Caco-2 (cell line): ENCODE measurements at regions not wholly inside any gene's neighbourhood (a gene's known extent, or its start where the extent isn't known, plus 50 kb on each side); places are given as distances from the start of the nearest gene placed in this dataset.

Experiments
- BruUV-seq: library from RNA; stranded (reverse); fragments of 400-500 nt; replicated peaks from 2 replicates; lab custom pipeline; 2021; lab: Mats Ljungman, UMichigan
- CTCF ChIA-PET: fragments of 300-600 bp; sonication (Branson Sonifier 250); formaldehyde crosslinking; loops from one replicate; lab custom pipeline; 2022; ENCODE audit warnings: antibody characterized with exemption; lab: Charles Lee
- POLR2A ChIA-PET: fragments of 300-600 bp; sonication (Branson Sonifier 250); formaldehyde crosslinking; loops from one replicate; lab custom pipeline; 2022; ENCODE audit warnings: antibody characterized with exemption; lab: Charles Lee
- DNase-seq, 2 experiments: peaks; one replicate each; pipeline versions ENCODE4 v3.0.0 to v3.0.0-alpha.2; 2020 to 2022
- H3K27me3 ChIP-seq: replicated peaks from 2 replicates; pipeline ENCODE4 v1.6.0; 2011; ENCODE audit warnings: low read length; ENCODE audit not compliant: control insufficient read depth, insufficient read depth
- H3K36me3 ChIP-seq: 2 replicates; pipeline ENCODE4 v1.5.1; 2011; ENCODE audit warnings: low read length; ENCODE audit not compliant: control insufficient read depth, insufficient read depth
- H3K4me1 ChIP-seq: fragments of 250-450 bp; sonication (Bioruptor Pico); 2 replicates; pipeline ENCODE4 v1.5.1; 2020; ENCODE audit warnings: mild to moderate bottlenecking
- H3K4me3 ChIP-seq: 2 replicates; pipeline ENCODE4 v1.5.1; 2011; ENCODE audit warnings: low read depth, mild to moderate bottlenecking, control low read depth, low read length
- H3K9me3 ChIP-seq: fragments of 250-450 bp; sonication (Bioruptor Pico); 2 replicates; pipeline ENCODE4 v1.5.1; 2020; ENCODE audit warnings: mild to moderate bottlenecking, moderate library complexity
- H3K27ac Mint-ChIP-seq: one replicate; pipeline ENCODE4 v1.8.0; 2022; ENCODE audit warnings: mixed read lengths; ENCODE audit not compliant: unreplicated experiment
- H3K27me3 Mint-ChIP-seq: one replicate; pipeline ENCODE4 v1.8.0; 2022; ENCODE audit warnings: mixed read lengths; ENCODE audit not compliant: insufficient read depth, unreplicated experiment
- H3K36me3 Mint-ChIP-seq: one replicate; pipeline ENCODE4 v1.8.0; 2022; ENCODE audit warnings: mild to moderate bottlenecking, mixed read lengths; ENCODE audit not compliant: insufficient read depth, unreplicated experiment
- H3K4me1 Mint-ChIP-seq: one replicate; pipeline ENCODE4 v1.8.0; 2022; ENCODE audit warnings: low read depth, mixed read lengths; ENCODE audit not compliant: unreplicated experiment
- H3K4me3 Mint-ChIP-seq: one replicate; pipeline ENCODE4 v1.8.0; 2022; ENCODE audit warnings: mild to moderate bottlenecking, moderate library complexity, mixed read lengths; ENCODE audit not compliant: unreplicated experiment
- H3K9me3 Mint-ChIP-seq: one replicate; pipeline ENCODE4 v1.8.0; 2022; ENCODE audit warnings: mixed read lengths; ENCODE audit not compliant: unreplicated experiment
- intact Hi-C: fragments of 100-400 bp; cut with micrococcal nuclease; formaldehyde crosslinking; loops from one replicate; pipeline ENCODE4 v1.10.0; 2022; ENCODE audit not compliant: unreplicated experiment
- TF ChIP-seq, protein P1 (sequence below), 2 experiments: fragments of 200-600 bp in 1 of 2; IDR thresholded peaks; 1 replicate in 1 of 2; 2 replicates in 1 of 2; pipeline versions ENCODE4 v1.5.1 to v1.8.0; 2011 to 2022; ENCODE audit warnings: antibody characterized with exemption in 1 of 2, control low read depth in 1 of 2, inconsistent platforms in 1 of 2, low read depth in 1 of 2, low read length in 1 of 2, mild to moderate bottlenecking in 1 of 2, moderate library complexity in 1 of 2; ENCODE audit not compliant: insufficient read depth in 1 of 2, severe bottlenecking in 1 of 2, unreplicated experiment in 1 of 2

DNA sequence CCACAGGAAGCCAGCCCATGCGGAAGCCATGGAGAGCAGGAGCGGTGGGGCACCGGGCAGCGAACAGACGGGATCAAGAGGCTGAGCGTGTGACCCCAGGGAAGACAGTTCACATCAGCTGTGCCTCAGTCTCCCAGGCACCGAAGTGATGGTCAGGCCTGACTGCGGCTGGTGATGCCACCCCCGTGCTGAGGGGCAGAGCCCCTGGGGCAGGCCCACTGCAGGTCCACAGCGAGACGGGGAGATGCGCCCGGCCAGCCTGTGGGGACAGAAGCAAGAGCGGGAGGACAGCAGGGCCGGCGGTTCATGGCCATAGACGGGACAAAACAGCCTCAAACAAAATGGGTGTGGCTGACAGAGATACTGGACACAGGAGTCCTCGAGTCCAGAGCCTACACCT lies 93.8 kb downstream of the RIPK4 start:
- POLR2A ChIA-PET: no interaction called here
- BruUV-seq: no TSS peak
- TF ChIP-seq, protein P1, sequence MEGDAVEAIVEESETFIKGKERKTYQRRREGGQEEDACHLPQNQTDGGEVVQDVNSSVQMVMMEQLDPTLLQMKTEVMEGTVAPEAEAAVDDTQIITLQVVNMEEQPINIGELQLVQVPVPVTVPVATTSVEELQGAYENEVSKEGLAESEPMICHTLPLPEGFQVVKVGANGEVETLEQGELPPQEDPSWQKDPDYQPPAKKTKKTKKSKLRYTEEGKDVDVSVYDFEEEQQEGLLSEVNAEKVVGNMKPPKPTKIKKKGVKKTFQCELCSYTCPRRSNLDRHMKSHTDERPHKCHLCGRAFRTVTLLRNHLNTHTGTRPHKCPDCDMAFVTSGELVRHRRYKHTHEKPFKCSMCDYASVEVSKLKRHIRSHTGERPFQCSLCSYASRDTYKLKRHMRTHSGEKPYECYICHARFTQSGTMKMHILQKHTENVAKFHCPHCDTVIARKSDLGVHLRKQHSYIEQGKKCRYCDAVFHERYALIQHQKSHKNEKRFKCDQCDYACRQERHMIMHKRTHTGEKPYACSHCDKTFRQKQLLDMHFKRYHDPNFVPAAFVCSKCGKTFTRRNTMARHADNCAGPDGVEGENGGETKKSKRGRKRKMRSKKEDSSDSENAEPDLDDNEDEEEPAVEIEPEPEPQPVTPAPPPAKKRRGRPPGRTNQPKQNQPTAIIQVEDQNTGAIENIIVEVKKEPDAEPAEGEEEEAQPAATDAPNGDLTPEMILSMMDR (IDR thresholded peaks at IDR 0.05; ENCODE audit: insufficient read depth in 1 of 2, low read depth in 1 of 2, low read length in 1 of 2, severe bottlenecking in 1 of 2, unreplicated experiment in 1 of 2): no peak

GRCh38 chr21:41672543-41672915 lies 94.3 kb downstream of the RIPK4 start:
- TF ChIP-seq, protein P1 (IDR thresholded peaks at IDR 0.05; ENCODE audit: insufficient read depth in 1 of 2, low read depth in 1 of 2, low read length in 1 of 2, severe bottlenecking in 1 of 2, unreplicated experiment in 1 of 2): no peak
- Mint-ChIP-seq H3K27me3 (no peaks in the 10 kb centered on the region), H3K4me1 (no peaks in the 10 kb centered on the region), H3K36me3 (no peaks in the 10 kb centered on the region), H3K27ac (no peak overlapping the region), H3K4me3 (no peak overlapping the region), H3K9me3 (no peaks in the 10 kb centered on the region)
- H3K36me3 ChIP-seq: no peaks in the 10 kb centered on the region
- no peak overlapping the region for H3K4me3 ChIP-seq
- ChIA-PET POLR2A (no interaction called here), CTCF (no interaction called here)
- BruUV-seq: no TSS peak
- DNase-seq: no peak
- H3K9me3 ChIP-seq: no peaks in the 10 kb centered on the region
- H3K4me1 ChIP-seq: peaks cover 5% of the 10 kb centered on the region
- intact Hi-C loops: no loop called here
- H3K27me3 ChIP-seq: no peaks in the 10 kb centered on the region

More for the DNA sequence above, 93.8 kb downstream of the RIPK4 start:
- no peaks in the 10 kb centered on the region for H3K9me3 Mint-ChIP-seq
- H3K4me3 Mint-ChIP-seq: no peak overlapping the region
- no peaks in the 10 kb centered on the region for H3K27me3 Mint-ChIP-seq
- H3K36me3 ChIP-seq: no peaks in the 10 kb centered on the region
- H3K9me3 ChIP-seq: no peaks in the 10 kb centered on the region
- DNase-seq: no peak
- CTCF ChIA-PET: no interaction called here
- no peaks in the 10 kb centered on the region for H3K36me3 Mint-ChIP-seq
- intact Hi-C loops: no loop called here
- no peak overlapping the region for H3K27ac Mint-ChIP-seq
- no peaks in the 10 kb centered on the region for H3K27me3 ChIP-seq
- H3K4me1 Mint-ChIP-seq: no peaks in the 10 kb centered on the region
- no peak overlapping the region for H3K4me3 ChIP-seq
- peaks cover 10% of the 10 kb centered on the region for H3K4me1 ChIP-seq

DNA sequence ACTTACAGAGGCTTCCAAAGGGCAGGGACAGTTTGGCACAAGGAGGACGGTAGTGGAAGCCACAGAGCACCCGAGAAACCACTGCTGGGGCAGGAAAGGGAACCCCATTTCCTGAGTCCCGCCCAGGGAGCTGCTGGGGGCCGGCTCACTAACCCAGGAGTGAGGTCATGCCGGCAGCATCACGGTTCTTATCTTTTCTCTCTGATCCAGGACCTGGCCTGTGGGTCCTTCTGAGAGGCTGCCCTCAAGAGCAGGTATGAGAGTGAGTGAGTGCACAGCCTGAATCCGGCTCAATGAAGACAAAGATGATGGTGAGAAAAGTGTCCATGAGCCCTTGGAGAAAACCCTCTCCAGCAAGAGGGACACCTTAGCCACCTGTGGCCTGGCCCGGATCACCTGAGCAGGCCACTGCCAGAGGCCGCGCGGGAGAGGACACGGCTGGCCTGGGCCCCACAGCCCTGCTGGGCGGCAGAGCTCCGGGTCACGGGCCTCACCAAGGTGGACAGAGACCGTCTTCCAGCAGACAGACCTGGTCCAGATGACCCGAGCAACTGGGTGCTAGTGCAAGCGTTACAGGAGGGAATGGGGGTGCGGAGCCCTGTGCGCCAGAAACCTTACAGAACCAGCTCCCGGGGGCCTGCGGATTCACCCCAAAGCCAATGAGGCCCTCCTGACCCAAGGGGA lies 94.9 kb downstream of the RIPK4 start:
- H3K4me1 Mint-ChIP-seq: no peaks in the 10 kb centered on the region
- CTCF ChIA-PET: no interaction called here
- H3K27ac Mint-ChIP-seq: no peak overlapping the region
- H3K4me1 ChIP-seq: no peaks in the 10 kb centered on the region; the same call in 1 of the 2 replicates
- TF ChIP-seq, protein P1 (IDR thresholded peaks at IDR 0.05; ENCODE audit: insufficient read depth in 1 of 2, low read depth in 1 of 2, low read length in 1 of 2, severe bottlenecking in 1 of 2, unreplicated experiment in 1 of 2): no peak
- no peaks in the 10 kb centered on the region for H3K36me3 ChIP-seq
- H3K4me3 Mint-ChIP-seq: no peak overlapping the region
- H3K9me3 Mint-ChIP-seq: no peaks in the 10 kb centered on the region
- no peak for DNase-seq
- intact Hi-C loops: no loop called here
- POLR2A ChIA-PET: no interaction called here
- no peaks in the 10 kb centered on the region for H3K36me3 Mint-ChIP-seq
- no TSS peak for BruUV-seq
- H3K27me3 ChIP-seq: no peaks in the 10 kb centered on the region
- H3K4me3 ChIP-seq: no peak overlapping the region
- H3K9me3 ChIP-seq: no peaks in the 10 kb centered on the region
- no peaks in the 10 kb centered on the region for H3K27me3 Mint-ChIP-seq
